ENCODE measurements at regions not wholly inside any gene's neighbourhood (a gene's known extent, or its start where the extent isn't known, plus 50 kb on each side); places are given as distances from the start of the nearest gene placed in this dataset.
"Not testable (repeated sequence)": the region's sequence is repeated elsewhere in the genome, so short reads cannot be mapped to it uniquely, and the experiment has no call there.

DNA sequence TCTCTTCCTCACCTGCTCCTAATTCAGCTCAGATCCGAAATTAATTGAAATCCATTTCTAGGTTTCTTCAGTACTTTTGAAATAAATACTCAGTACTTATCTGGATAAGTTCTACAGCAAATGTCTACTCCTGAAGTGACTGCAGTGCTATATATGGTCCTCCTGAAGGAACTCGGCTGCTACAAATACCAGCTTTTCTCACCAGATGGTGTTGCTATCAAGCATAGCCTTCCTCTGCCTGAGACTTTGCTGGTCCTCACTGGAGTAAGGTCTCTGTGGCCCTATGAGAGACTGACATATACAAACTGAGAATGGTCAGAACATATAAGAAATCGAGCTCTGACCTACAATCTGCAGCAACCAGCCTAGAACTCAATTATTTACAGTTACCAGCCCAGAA, 161.6 kb downstream of the NDFIP2 start:
- no peak for DNase-seq

DNA sequence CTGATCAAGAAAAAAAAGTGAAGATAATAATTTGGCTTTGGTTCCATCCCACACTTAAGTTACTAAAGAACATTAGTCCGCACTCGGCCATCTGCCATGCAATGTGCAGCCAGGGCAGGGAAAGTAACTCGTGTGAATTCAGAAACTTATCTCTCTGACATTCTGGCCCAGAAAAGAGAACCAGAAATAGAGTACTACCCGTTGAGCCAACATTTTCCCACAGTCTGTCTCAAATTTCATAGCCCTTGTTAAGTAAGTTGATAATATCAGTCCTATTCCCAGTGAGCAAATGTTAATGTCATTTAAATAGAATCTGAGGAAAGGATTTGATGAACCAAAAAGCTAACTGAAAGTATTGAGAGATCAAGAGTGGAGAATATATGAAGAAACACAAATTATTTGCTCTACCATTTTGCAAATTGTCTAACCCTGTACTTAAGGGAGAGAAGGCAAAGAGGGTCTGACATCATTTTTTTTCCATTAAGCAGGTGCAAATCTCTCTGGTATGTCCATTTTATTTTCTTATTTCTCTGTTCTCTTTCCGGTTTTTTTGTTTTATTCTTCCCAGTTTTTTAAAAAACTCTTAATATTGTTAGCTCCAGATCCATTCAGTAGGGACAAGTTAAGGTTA, 156.3 kb downstream of the NDFIP2 start:
- DNase-seq, result no peak

DNA sequence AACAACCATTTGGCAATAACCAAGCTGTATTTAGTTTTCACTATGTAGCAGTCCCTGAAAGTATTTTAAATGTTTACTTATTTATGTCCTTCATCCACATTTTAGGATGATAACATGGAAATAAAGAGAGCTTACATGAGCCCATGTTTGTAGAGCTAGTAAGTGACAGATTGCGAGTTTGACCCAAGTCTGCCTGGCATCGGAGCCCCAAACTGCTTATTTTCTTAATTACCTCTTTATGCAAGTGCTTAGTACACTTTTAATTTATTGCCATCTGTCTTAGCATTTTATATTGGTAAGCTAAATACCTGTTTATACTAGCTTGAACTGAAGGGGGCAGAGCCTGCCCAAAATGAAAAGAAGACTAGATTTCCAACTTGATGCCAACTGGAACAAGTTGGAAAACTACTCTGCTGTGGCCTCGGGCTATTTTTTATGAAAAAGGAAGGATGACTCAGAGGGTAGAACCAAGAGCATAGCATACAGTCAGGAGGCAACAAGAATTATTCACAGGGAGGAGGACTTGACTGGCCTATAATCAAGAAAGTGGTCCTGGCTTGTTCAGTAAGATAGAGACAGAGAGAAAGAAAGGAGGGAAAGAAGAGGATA, 150.2 kb downstream of the NDFIP2 start:
- peak; percentile 11 for DNase-seq

DNA sequence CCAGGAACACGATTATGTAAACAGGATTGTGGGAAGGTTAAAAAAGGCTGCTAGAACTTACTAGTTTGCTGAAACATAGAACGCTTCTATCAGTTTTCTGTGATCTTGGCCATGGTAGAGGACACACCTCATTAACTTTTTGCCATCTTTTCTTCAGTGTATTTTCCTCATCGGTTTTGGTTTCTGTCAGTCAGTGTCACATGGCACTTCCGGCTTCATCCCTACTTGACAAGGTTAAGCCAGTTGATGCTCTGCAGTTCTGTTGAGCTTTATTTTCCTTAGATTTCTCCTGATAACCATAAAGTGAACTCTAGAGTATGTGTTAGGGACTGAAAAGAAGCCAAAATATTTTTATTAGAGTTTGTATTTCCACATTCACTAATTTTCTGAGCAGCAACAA, 147.5 kb downstream of the NDFIP2 start:
- DNase-seq, result no peak

DNA sequence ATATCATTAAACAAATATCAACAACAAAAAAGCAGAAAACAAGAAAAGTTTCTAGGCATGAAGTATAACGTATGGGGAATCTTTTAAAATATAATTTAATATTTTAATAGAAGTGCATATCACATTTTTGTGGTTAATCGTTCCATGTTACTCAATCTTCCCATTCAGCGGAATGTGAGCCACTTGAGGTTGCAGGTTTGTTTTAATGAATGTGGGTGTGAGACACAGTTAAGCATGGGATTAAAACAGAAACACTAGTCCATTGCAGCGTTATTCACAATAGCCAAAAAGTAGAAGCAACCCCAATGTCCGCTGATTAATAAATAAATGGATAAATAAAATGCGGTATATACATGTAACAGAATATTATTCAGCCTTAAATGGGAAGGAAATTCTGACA, 146.0 kb downstream of the NDFIP2 start:
- no peak for DNase-seq

DNA sequence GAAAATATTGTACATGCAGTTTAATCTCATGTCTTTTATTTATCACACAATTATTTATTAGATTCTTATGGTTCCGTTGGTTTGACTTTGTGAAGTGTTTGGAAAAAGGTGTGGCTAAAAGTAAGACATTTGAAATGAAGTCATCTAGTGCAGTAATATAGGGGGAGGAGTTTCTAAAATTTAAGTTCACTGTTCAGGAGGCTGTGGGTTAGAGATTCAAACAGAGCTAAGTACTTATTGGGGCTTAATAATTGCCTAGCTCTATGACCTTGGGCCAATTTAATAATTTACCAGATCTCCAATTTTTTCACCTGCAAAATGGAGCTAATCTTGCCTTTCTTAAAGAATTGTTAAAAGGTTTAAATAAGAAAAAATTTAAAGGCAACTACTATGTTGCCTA, 144.6 kb downstream of the NDFIP2 start:
- no peak for DNase-seq

DNA sequence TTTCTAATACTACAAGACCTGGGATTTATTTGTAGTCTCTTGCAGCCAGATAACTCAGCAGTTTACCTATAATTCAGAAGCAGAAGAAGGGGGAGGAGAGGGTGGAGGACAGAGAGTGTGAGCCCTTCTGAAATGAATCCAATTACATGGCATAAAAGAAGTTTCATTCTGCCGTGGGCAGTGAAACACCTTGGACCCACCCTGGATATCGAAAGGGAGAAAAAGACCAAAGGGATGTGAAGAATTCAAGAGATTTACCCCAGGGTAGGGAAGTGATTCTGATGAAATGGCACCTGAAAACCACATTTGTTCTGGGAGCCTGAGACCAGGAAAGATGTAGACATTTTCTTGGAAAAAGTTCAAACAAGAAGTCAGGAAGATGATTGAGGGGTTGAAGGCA, 140.9 kb downstream of the NDFIP2 start:
- DNase-seq, result no peak

DNA sequence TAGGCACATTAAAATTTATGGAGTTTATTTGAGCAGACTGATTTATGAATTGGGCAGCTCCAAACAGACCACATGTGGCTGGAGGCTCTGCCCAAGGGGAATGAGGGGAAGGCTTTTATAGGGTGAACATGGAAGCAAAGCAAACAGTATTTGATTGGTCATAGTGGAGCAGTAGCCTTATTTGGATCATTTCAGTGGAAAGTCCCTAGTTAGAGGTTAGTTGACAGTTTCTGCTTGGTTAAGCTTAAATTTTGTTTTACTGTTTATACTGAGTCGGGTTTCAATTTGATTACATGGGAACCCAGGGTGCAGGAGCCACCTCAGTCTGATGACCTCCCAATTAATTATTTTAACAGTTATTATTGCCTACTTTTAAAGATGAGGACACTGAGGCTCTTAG, 140.5 kb downstream of the NDFIP2 start:
- no peak for DNase-seq

DNA sequence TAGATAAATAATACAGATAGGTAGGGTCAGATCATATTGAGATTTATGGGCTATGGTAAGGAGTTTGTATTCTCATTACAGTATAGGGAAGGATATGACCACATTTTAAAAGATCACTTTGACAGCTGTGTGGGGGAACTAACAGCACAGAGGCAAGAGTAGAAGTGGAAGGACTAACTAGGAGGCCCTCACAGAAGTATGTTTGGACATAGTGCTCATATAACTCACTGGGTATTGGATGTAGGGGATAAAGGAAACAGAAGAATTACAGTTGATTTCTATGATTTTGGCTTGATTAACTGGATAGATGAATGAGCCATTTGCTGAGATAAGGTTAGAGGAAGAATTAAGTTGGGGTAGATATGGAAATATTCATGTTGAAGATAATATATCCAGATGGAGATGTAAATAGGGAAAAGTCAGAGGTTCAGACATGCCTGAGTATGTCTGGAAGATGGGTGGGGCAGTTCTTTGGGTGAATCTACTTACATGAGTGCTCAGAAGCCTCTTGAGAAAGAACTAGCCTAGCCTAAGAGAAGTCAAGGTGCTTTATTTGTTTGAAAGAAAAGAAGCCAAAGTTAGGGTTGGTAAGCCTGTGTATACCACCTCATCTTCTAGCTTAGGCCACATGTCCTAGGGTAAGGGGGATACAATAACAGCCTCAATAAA, 133.4 kb downstream of the NDFIP2 start:
- DNase-seq, result no peak

DNA sequence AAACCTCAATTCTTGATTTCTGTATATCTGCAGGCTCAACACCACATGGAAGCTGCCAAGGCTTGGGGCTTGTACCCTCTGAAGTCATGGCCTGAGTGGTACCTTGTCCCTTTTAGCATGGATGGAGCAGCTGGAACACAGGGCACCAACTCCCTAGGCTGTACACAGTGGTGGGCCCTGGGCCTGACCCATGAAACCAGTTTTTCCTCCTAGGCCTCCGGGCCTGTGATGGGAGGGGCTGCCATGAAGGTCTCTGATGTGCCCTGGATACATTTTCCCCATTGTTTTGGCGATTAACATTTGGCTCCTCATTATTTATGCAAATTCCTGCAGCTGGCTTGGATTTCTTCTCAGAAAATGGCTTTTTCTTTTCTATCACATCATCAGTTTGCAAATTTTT, 131.6 kb downstream of the NDFIP2 start:
- DNase-seq, result no peak

DNA sequence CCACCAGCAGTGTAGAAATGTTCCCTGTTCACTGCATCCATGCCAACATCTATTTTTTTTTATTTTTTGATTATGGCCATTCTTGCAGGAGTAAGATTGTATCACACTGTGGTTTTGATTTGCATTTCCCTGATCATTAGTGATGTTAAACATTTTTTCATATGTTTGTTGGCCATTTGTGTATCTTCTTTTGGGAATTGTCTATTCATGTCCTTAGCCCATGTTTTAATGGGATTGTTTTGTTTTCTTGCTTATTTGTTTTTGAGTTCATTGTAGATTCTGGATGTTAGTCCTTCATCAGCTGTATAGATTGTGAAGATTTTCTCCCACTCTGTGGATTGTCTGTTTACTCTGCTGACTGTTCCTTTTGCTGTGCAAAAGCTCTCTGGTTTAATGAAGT, 126.9 kb downstream of the NDFIP2 start:
- DNase-seq, result not testable (repeated sequence)
